Lower leg skin (tissue), 3 donors: ENCODE measurements at regions not wholly inside any gene's neighbourhood (a gene's known extent, or its start where the extent isn't known, plus 50 kb on each side); places are given as distances from the start of the nearest gene placed in this dataset.

Experiments used
- CTCF ChIP-seq, 3 donors: fragments of 450-650 bp; IDR thresholded peaks; one replicate each; pipeline ENCODE4 v1.5.1; 2016; ENCODE audit warnings: antibody characterized with exemption in 3 of 3, mild to moderate bottlenecking in 3 of 3, moderate library complexity in 2 of 3
- POLR2A ChIP-seq, 2 donors: fragments of 450-650 bp; IDR thresholded peaks; one replicate each; pipeline ENCODE4 v1.6.1; 2016 to 2017; ENCODE audit warnings: antibody characterized with exemption in 2 of 2, mild to moderate bottlenecking in 1 of 2, moderate library complexity in 1 of 2

DNA sequence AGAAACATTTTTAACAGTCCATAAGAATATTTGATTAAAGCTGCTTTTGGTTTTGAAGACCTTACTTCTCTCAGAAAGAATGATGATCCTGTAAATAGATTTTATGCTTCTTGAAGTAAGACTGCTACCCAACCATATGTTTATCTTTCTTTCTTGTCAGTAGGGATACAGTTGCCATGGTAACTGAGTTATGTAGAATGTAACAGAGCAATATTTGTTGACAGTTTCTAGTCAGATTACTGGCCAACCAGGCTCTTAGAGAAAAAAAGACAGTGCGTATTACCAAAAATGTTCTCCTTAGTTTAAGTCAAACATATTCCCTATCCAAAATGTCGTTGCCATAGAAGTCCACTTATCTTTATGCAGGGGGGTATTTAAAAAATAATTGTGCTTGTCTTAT lies 456.8 kb downstream of the PRR32 start:
- no peak for TF ChIP-seq CTCF (IDR thresholded peaks at IDR 0.05)
- TF ChIP-seq POLR2A (IDR thresholded peaks at IDR 0.05), result no peak
